Stomach (tissue), 8 donors: ENCODE measurements at regions not wholly inside any gene's neighbourhood (a gene's known extent, or its start where the extent isn't known, plus 50 kb on each side); places are given as distances from the start of the nearest gene placed in this dataset.
A peak's percentile ranks its signal among the peaks of the same experiment; 100 is the strongest.

ENCODE experiments used
- DNase-seq, 2 donors: peaks; one replicate each; pipeline versions ENCODE4 v3.0.0 to v3.0.0-alpha.2; 2013 to 2019
- H3K27ac ChIP-seq, 5 donors: fragments of 200-600 bp in 4 of 5; sonication (generic) in 4 of 5; one replicate each; pipeline ENCODE4 v1.5.1; 2013 to 2019; ENCODE audit warnings: mild to moderate bottlenecking in 1 of 5, moderate library complexity in 1 of 5
- H3K27me3 ChIP-seq, 3 donors: fragments of 200-600 bp; sonication (generic); one replicate each; pipeline ENCODE4 v1.5.1; 2017 to 2019; ENCODE audit warnings: mixed run types in 1 of 3
- H3K36me3 ChIP-seq, 4 donors: fragments of 200-600 bp; sonication (generic); 1 replicate in 3 of 4; 2 replicates in 1 of 4; pipeline ENCODE4 v1.5.1; 2016 to 2019
- H3K4me1 ChIP-seq, 4 donors: fragments of 200-600 bp; sonication (generic); one replicate each; pipeline ENCODE4 v1.5.1; 2016 to 2019
- H3K4me3 ChIP-seq, 4 donors: fragments of 200-600 bp; sonication (generic) in 3 of 4; one replicate each; pipeline ENCODE4 v1.5.1; 2016 to 2019; ENCODE audit warnings: mild to moderate bottlenecking in 1 of 4
- H3K9me3 ChIP-seq, 4 donors: fragments of 200-600 bp; sonication (generic); one replicate each; pipeline ENCODE4 v1.5.1; 2016 to 2019
- EP300 ChIP-seq: sonication (generic); formaldehyde crosslinking; IDR thresholded peaks from one replicate; pipeline ENCODE4 v1.6.1; 2017; ENCODE audit warnings: antibody characterized with exemption
- POLR2A ChIP-seq, 4 donors: fragments of 450-650 bp; IDR thresholded peaks; one replicate each; pipeline ENCODE4 v1.6.1; 2016; ENCODE audit warnings: antibody characterized with exemption in 4 of 4, control low read depth in 2 of 4, mild to moderate bottlenecking in 1 of 4, moderate library complexity in 1 of 4
- POLR2AphosphoS5 ChIP-seq, 3 donors: sonication (generic); formaldehyde crosslinking; IDR thresholded peaks; one replicate each; pipeline ENCODE4 v1.6.1; 2016; ENCODE audit warnings: antibody characterized with exemption in 3 of 3
- WGBS, 5 donors: extraction: QIAGEN DNeasy Blood & Tissue Kit in 3 of 5; methylation state at CpG; one replicate each; pipeline versions ENCODE4 v1.1.5 to v1.1.7; 2013 to 2018; 5-methylcytosine and 5-hydroxymethylcytosine counted together
- intact Hi-C: fragments of 100-400 bp; cut with DNase I; formaldehyde crosslinking; loops from one replicate; pipeline ENCODE4 v1.15.1; 2023; ENCODE audit warnings: low total_unique reads
- TF ChIP-seq, protein P1 (sequence below), 7 experiments: fragments of 450-650 bp in 4 of 7; fragments of 200-600 bp in 3 of 7; sonication (generic) in 3 of 7; IDR thresholded peaks; one replicate each; pipeline ENCODE4 v1.5.1; 2016 to 2019; ENCODE audit warnings: antibody characterized with exemption in 7 of 7, control low read depth in 2 of 7, mild to moderate bottlenecking in 1 of 7
- donor health status: healthy with polysubstance abuse.
- donor health status: Bipolar disorder and iron deficiency.
- donor health status: healthy.

DNA sequence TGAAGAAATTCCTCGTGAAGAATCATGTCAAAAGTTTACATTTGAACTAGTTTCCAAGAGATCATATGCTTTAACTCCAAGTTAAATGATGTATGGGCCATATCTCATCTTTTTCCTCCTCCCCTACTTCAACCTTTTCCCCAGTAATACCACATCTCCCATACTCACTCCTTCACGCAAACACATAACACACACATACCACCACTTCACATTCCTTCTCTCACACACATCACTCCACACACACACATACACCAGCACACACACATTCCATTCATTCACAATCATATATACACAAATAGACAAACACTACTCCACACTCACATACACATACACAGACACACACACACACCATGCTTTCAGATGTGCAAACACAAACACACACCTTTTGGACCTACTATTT, 769.0 kb upstream of the NR2F2 start:
- peaks cover 0 to 11% (median 0%) of the 10 kb centered on the region in 4 donors for H3K4me1 ChIP-seq
- H3K9me3 ChIP-seq: no peaks in the 10 kb centered on the region
- intact Hi-C loops: no loop called here
- no peak overlapping the region for H3K4me3 ChIP-seq
- TF ChIP-seq, protein P1, sequence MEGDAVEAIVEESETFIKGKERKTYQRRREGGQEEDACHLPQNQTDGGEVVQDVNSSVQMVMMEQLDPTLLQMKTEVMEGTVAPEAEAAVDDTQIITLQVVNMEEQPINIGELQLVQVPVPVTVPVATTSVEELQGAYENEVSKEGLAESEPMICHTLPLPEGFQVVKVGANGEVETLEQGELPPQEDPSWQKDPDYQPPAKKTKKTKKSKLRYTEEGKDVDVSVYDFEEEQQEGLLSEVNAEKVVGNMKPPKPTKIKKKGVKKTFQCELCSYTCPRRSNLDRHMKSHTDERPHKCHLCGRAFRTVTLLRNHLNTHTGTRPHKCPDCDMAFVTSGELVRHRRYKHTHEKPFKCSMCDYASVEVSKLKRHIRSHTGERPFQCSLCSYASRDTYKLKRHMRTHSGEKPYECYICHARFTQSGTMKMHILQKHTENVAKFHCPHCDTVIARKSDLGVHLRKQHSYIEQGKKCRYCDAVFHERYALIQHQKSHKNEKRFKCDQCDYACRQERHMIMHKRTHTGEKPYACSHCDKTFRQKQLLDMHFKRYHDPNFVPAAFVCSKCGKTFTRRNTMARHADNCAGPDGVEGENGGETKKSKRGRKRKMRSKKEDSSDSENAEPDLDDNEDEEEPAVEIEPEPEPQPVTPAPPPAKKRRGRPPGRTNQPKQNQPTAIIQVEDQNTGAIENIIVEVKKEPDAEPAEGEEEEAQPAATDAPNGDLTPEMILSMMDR (IDR thresholded peaks at IDR 0.05): no peak
- TF ChIP-seq EP300 (no peak), POLR2AphosphoS5 (IDR thresholded peaks at IDR 0.05) (no peak), POLR2A (IDR thresholded peaks at IDR 0.05) (no peak)
- no peak overlapping the region for H3K27ac ChIP-seq
- no peaks in the 10 kb centered on the region for H3K27me3 ChIP-seq
- no peak for DNase-seq
- H3K36me3 ChIP-seq: no peaks in the 10 kb centered on the region
- WGBS, 5 donors: 60 to 86% (median 77%) methylated on average over 2 of the region's 2 CpGs

DNA sequence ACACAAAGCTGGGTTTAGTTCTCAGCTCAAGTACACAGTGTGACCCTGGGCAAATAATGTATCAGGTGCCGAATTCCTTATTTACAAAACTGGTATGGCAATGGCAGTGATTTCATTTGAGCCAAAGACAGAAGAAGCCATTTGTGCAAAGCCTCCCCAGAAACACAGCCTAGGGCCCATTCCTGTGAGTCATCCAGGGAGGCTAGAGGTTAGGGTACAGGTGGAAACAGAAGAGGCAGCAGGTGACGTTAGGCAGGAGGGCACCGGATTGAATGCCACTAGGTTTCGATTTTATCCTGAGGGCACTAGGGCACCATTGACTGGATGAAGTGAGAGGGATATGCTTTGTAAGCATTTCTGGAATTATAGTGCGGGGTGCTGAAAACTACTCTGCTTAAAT, 766.9 kb upstream of the NR2F2 start:
- WGBS, 5 donors: 76 to 82% (median 78%) methylated on average over 5 of the region's 5 CpGs
- no peaks in the 10 kb centered on the region for H3K4me1 ChIP-seq
- TF ChIP-seq, protein P1 (IDR thresholded peaks at IDR 0.05): no peak
- no peak for TF ChIP-seq EP300

DNA sequence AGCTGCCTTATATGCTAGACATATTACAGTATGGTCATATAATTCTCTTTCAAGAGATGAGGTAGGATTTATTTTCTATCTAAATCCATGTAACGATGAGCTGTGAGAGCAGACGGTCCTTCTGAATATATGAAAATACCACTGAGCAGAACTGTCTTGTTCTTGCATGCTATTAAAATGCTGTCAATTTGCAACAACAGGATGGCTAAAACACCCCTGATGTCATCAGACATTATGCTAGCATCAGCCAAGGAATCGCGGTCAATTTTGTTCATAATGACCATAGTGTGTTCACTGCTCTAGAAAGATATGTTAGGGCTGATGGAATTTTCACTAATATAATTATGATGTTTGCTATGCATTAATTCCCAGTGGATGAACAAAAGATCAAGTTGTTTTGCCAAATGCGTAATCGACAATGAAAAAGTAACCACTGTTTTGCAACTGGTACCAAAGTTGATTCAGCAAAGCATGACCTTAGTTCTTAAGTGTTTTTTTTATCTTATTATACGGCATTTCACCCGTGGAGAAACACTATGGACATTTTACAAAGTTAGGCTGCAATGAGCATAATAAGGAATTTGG, 765.4 kb upstream of the NR2F2 start:
- no peak overlapping the region for H3K27ac ChIP-seq
- H3K9me3 ChIP-seq: no peaks in the 10 kb centered on the region
- no peaks in the 10 kb centered on the region for H3K36me3 ChIP-seq
- TF ChIP-seq, protein P1 (IDR thresholded peaks at IDR 0.05): no peak
- TF ChIP-seq EP300 (no peak), POLR2AphosphoS5 (IDR thresholded peaks at IDR 0.05) (no peak), POLR2A (IDR thresholded peaks at IDR 0.05) (no peak)
- no peak overlapping the region for H3K4me3 ChIP-seq
- WGBS, 5 donors: 87 to 94% (median 93%) methylated on average over 8 of the region's 8 CpGs
- DNase-seq: peak in 1 of 2 donors; percentile 10
- intact Hi-C loops: no loop called here
- no peaks in the 10 kb centered on the region for H3K4me1 ChIP-seq
- no peaks in the 10 kb centered on the region for H3K27me3 ChIP-seq

More for the DNA sequence above, 766.9 kb upstream of the NR2F2 start:
- Histone ChIP-seq H3K9me3 (no peaks in the 10 kb centered on the region), H3K27ac (no peak overlapping the region), H3K36me3 (no peaks in the 10 kb centered on the region), H3K4me3 (no peak overlapping the region), H3K27me3 (no peaks in the 10 kb centered on the region)
- no peak for DNase-seq
- intact Hi-C loops: no loop called here

DNA sequence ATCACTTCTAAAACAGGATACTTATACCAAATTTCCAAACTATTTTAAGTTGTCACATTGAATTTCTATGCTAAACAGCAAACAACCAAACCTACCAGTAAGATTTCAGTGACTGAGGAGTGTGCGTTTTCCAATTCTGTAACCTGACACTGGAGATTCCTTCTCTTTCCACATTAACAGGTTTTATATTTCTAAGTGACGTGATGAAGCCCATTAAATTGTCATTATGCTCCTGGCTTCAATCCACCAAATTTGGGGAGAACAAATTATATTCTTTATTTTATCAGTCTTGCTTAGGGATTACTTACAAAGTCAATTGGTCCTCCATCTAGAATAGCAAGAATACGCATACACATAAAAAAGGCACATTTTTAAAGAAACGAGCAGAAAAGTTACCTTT, 764.8 kb upstream of the NR2F2 start:
- Histone ChIP-seq H3K27me3 (no peaks in the 10 kb centered on the region), H3K4me1 (no peaks in the 10 kb centered on the region), H3K36me3 (no peaks in the 10 kb centered on the region), H3K4me3 (no peak overlapping the region), H3K9me3 (no peaks in the 10 kb centered on the region), H3K27ac (no peak overlapping the region)
- intact Hi-C loops: no loop called here
- WGBS, 5 donors: 73 to 87% (median 83%) methylated on average over 4 of the region's 4 CpGs
- DNase-seq: peak in 1 of 2 donors; percentile 36
- TF ChIP-seq EP300 (no peak), POLR2AphosphoS5 (IDR thresholded peaks at IDR 0.05) (no peak), POLR2A (IDR thresholded peaks at IDR 0.05) (no peak)
- TF ChIP-seq, protein P1 (IDR thresholded peaks at IDR 0.05): no peak
